TTC549 (cell line): ENCODE measurements at regions not wholly inside any gene's neighbourhood (a gene's known extent, or its start where the extent isn't known, plus 50 kb on each side); places are given as distances from the start of the nearest gene placed in this dataset.
A peak's percentile ranks its signal among the peaks of the same experiment; 100 is the strongest.

Experiments used
- FAIRE-seq: peaks from 2 replicates; lab custom pipeline; 2012; peaks lifted over from hg19 to GRCh38; lab: Jason Lieb, UNC

- FAIRE-seq: no peak
These were observed 581.7 kb upstream of the JAG1 start for GRCh38 chr20:11255455-11255854.

- FAIRE-seq: no peak
These were observed 582.1 kb upstream of the JAG1 start for GRCh38 chr20:11255860-11256259.

GRCh38 chr20:11260611-11261010 lies 586.8 kb upstream of the JAG1 start:
- FAIRE-seq: peak; percentile 73

- no peak for FAIRE-seq
These were observed 587.8 kb upstream of the JAG1 start for GRCh38 chr20:11261533-11262000.

GRCh38 chr20:11266571-11266970 lies 592.8 kb upstream of the JAG1 start:
- no peak for FAIRE-seq

- FAIRE-seq: peak; percentile 97
These were observed 593.4 kb upstream of the JAG1 start for GRCh38 chr20:11267131-11267761.

GRCh38 chr20:11267762-11268335 lies 594.0 kb upstream of the JAG1 start:
- no peak for FAIRE-seq

- FAIRE-seq: no peak
These were observed 596.8 kb upstream of the JAG1 start for GRCh38 chr20:11270566-11270965.

- FAIRE-seq: no peak
These were observed 597.5 kb upstream of the JAG1 start for GRCh38 chr20:11271319-11271718.

- FAIRE-seq: peak; percentile 97
These were observed 598.3 kb upstream of the JAG1 start for GRCh38 chr20:11271920-11272594.

- peak; percentile 99 for FAIRE-seq
These were observed 600.4 kb upstream of the JAG1 start for GRCh38 chr20:11274141-11274594.

- FAIRE-seq: no peak
These were observed 601.9 kb upstream of the JAG1 start for GRCh38 chr20:11275740-11276139.

- no peak for FAIRE-seq
These were observed 603.4 kb upstream of the JAG1 start for GRCh38 chr20:11277170-11277569.

- FAIRE-seq: no peak
These were observed 604.1 kb upstream of the JAG1 start for GRCh38 chr20:11277858-11278257.

GRCh38 chr20:11278461-11278860 lies 604.7 kb upstream of the JAG1 start:
- FAIRE-seq: no peak

- FAIRE-seq: no peak
These were observed 607.4 kb upstream of the JAG1 start for GRCh38 chr20:11281240-11281639.

GRCh38 chr20:11281768-11282167 lies 608.0 kb upstream of the JAG1 start:
- no peak for FAIRE-seq

- FAIRE-seq: no peak
These were observed 613.3 kb upstream of the JAG1 start for GRCh38 chr20:11287126-11287525.

- no peak for FAIRE-seq
These were observed 621.5 kb upstream of the BTBD3 start for GRCh38 chr20:11296221-11296620.

GRCh38 chr20:11296951-11297350 lies 620.7 kb upstream of the BTBD3 start:
- no peak for FAIRE-seq

GRCh38 chr20:11301699-11302098 lies 616.0 kb upstream of the BTBD3 start:
- no peak for FAIRE-seq

GRCh38 chr20:11302436-11302835 lies 615.3 kb upstream of the BTBD3 start:
- no peak for FAIRE-seq

- no peak for FAIRE-seq
These were observed 612.9 kb upstream of the BTBD3 start for GRCh38 chr20:11304795-11305194.

- FAIRE-seq: no peak
These were observed 612.3 kb upstream of the BTBD3 start for GRCh38 chr20:11305406-11305805.
